SH-SY5Y (cell line): ENCODE measurements at regions not wholly inside any gene's neighbourhood (a gene's known extent, or its start where the extent isn't known, plus 50 kb on each side); places are given as distances from the start of the nearest gene placed in this dataset.

Experiments used
- GATA2 ChIP-seq: IDR thresholded peaks from 2 replicates; pipeline ENCODE4 v1.6.1; 2011; ENCODE audit warnings: mild to moderate bottlenecking, low read depth, low read length
- GATA3 ChIP-seq: IDR thresholded peaks from 2 replicates; pipeline ENCODE4 v1.6.1; 2011; ENCODE audit warnings: low read depth, mild to moderate bottlenecking, low read length, moderate library complexity

DNA sequence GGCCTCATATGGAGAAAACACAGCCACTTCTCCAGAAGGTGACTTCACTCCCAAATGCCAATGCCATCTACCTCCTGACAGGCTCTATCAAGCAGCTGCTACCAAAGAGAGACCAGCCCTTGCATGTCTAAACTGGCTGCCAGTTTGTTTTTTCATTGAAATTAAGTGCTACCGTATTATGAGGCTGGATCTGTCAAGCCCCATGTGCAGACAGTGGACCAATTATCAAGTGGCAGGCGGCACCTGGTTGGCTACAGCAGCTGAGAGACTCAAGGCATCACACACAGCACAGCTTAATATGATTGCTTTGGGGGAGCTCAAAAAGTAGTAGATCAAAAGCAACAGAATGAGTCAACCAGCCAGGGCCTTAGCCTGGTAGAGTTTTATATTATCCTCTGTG is 1293.0 kb upstream of the TENM4 start:
- TF ChIP-seq GATA3 (no peak), GATA2 (no peak)

DNA sequence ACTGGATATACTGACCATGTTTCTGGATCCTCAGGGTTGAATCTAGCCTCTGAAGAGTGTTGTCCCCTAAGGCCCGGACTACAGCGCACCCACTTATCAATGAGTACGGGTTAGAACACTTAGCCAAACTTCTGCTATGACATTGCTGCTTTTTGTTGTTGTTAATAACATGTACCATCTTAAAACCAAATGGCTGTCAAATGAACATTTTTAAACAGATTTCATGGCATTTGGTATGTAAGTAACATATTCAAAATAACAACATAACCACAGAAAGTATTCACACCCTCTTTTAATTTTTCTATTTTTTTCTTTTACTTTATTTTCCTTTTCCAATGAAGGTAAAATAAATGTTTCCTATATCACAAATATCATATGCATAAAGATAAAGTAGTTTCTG is 1292.5 kb upstream of the TENM4 start:
- TF ChIP-seq GATA3 (no peak), GATA2 (no peak)

DNA sequence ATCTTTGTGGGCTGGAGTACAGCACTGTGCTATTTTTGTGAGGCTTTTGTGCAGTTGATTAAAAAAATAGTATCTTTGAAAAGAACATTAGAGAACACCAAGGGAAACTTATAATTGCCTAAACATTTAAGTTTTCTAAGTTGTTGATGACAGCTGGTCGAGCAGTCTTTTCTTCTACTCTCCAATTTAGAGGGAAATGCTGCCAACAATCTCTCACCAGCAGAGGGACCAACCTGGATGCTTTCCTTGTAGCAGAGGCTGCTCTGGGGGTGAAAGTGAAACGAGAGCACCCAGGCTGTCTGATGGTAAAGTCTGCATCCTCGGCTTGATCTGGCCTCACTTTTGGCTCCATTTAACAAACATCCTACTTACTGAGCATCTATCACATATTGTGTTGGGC is 1286.5 kb upstream of the TENM4 start:
- no peak for TF ChIP-seq GATA2
- TF ChIP-seq GATA3 = no peak

DNA sequence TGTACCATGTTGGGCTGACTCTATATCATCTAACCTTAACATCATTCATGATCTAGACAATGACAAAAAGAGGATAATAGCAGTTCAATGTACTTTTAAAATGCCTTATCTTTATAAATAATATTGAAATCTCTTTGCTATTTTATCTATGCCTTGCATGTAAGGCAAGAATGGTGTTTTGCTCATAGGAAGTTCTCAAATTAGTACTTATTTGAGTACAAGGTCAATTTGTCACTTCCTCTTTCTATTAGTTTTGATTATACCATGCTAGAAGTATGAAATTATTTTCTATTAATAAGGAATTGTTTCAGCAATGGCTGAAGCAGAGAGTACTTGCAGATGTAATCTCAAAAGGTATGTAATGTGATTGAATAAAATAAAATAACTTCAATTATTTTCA is 1285.4 kb upstream of the TENM4 start:
- TF ChIP-seq GATA2 (no peak), GATA3 (no peak)

DNA sequence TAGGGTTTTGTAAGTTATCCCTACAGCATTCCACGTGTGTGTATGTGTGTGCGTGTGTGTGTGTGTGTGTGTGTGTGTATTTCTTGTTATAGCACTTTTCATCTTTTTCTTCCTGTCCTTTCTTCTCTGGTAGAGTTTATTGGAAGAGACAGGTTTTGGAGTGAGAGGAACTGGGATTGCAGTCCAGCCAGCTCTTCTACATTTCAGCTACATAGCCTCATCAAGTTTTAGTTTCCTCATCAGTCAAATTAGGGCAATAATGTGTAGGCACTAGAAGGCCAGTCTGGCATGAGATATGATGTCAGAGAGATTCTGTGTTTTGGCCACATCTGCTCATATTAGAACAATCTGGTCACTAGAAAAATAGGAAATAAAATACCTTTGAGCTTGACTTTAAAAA is 1283.5 kb upstream of the TENM4 start:
- TF ChIP-seq GATA2 (no peak), GATA3 (no peak)

DNA sequence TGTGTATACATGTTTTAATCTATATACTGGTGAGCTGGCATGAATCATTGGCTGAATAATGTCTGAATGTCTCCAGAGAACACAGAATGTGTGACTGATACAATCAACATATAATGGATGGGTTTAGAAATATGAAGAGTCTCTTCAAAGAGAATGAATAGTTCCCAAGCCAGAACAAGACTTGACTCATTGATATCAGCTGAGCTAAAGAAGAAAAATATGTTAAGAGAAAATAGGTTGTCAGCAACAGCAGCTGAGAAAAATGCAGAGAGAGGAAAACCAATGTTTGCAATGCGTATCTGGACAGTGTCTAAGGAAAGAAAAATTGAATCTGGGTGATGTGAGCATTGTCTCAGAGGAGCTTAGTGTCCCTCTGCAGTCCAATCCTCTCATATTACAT is 1281.8 kb upstream of the TENM4 start:
- TF ChIP-seq GATA3 = no peak
- no peak for TF ChIP-seq GATA2

DNA sequence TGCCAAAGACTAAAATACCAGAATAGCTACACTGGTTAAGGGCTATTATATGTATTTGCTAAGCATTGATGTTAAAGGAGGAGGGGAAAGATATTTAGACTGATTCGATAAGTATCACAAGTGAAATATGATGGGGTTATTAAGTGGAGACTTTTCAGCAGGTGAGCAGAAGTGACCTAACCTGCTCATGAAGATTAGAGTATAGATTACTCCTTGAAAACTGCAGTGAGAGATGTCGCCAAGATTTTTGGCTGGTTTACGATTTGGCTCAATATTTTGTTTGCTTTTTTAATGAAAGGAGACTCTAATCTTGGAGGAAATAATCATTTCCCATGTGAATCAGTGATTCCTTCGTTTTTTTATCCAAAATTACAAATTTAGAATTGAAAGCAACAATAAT is 1279.5 kb upstream of the TENM4 start:
- TF ChIP-seq GATA2 (no peak), GATA3 (no peak)

DNA sequence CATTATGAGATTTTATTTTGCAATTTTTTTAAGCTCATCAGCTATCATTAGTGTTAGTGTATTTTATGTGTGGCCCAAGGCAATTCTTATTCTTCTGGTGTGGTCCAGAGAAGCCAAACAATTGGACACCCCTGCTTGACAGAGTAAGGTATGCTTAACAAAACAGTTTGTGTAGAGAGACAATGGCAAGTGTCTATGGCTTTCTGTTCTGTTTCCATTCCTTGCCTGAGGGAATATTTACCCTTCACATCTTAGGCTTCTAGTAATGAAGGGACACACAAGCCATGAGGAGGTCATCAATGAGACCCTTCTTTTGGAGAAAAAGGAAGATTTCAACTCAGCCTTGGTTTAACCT is 1278.4 kb upstream of the TENM4 start:
- TF ChIP-seq GATA3 (no peak), GATA2 (no peak)

DNA sequence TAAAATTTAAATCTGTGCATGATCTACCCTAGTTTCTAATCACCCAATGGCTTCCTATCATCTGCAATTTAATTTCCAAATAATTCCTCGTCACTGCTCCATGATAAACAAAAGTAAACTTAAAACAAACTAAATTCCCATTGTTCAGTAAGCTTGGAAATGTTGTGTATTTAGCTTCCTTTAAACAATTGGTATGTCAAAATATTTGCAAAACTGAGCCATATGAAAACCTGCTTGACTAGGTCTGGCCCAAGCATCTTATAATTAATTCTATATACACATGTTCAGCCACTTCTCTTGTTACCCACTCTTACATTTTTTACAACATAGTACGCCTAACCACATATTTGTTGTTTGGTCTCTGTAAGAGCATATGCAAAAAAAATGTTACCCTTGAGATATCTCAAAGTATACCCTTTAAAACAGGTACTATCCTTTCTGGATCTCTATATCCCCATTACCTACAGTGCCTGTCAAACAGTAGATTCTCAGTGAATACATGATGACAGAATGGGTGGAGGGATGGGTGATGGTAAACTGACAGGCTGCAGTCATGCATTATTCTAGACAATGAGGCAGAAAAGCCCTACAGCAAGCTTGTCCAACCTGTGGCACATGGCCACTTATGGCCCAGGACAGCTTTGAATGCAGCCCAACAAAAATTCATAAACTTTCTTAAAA is 1277.9 kb upstream of the TENM4 start:
- TF ChIP-seq GATA2 (no peak), GATA3 (no peak)

DNA sequence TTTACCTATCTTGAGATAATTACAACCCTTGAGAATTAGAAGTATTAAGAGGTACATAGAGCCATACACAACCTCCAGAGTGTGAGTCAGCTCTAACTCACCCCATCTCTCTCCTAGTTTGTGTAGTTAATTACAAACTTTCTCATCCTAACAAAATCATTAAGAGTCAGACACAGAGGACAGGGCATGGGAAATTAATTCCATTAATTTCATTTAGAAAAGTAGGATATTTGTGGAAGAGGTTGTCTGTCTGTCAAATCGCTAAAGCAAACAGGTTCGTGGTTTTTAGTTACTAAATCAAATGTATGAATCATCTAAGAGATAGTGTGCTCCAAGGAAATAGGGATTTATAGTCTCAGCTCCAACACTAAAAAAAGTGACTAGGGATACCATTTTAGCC is 1261.4 kb upstream of the TENM4 start:
- TF ChIP-seq GATA2 (no peak), GATA3 (no peak)

DNA sequence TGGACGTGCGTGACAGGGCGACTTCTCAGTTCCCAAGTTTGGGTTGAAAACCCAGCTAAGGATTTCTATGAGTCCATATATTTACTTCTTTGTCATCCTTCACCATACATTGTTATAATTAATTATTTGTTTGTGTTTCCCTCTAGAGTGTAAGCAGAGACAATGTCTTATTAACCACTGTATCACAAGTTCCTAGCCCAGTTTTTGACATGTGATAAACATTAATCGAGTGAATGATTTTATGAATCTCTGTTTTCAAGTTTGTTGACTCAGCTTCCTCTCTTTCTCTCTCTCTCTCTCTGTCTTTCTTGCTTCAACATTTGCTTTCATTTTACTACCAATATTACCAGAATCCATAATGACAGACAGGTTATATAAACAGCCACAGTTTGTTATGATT is 1259.6 kb upstream of the TENM4 start:
- no peak for TF ChIP-seq GATA3
- no peak for TF ChIP-seq GATA2

DNA sequence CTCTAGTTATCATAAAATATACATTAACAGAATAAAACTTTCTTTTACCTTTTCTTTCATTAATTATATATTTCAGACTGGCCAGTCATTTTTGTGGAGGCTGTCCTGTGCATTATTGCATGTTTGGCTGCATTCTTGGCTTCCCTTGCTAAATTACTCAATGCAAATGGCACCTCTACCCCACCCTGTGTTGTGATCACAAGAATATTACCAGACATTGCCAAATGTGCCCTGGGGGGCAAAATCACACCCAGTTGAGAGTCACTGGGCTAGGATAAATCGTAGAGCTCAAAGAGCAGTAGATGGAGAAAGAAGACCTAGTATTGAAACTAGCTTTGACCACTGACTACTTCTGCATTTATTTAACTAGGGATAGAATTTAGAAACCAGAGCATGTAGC is 1257.8 kb upstream of the TENM4 start:
- TF ChIP-seq GATA3 (no peak), GATA2 (no peak)

DNA sequence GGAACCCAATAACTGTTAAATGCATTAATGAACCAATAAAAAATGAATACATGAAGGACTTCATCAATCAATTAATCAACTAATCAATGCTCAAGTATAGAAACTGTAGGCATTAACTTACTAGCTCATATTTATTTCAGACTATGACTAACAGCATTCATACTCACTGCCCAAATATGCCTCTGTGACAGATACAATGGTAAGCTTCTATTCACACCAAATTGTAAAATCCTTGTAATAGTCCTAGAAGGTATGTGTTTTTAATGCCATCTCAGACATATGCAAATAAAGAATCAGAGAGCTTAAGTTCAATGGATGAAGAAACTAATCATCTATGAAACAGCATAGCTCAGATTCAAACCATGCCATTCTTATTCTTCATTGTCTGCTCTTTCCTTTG is 1253.6 kb upstream of the TENM4 start:
- no peak for TF ChIP-seq GATA2
- no peak for TF ChIP-seq GATA3

DNA sequence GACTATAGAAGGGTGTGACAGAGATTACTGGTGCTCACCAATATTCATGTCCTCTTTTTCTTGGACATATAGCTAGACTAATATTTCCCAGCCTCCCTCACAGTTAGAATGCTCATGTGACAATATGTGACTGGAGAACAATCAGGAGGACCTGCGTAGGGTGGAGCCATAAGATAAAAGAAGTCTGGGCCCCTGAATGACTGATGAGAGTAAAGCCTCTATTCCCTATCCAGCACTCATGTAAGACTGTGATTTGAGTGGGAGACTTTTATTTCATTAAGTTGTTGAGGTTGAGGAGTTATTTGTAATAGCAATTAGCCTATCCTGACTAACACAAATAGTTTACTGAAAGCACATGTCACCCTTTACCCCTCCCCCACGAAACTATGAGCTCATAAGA is 1247.1 kb upstream of the TENM4 start:
- no peak for TF ChIP-seq GATA2
- no peak for TF ChIP-seq GATA3

DNA sequence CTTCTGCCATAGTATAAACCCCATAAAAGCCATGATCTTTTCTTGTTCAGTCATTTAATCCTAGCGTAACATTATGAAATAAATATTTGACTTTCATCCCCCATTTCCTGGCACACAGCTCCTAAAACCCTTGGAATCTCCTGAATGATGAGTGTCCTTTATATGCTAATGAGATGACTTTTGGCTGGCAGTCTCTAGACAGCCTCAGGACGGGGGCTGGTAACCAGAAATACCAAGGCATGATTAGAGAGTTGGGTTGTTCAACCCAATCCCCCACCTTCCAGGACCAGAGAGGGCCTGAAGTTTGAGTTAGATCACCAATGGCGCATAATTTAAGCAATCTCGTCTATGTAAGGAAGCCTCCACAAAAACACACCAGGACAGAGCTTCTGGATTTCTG is 1246.1 kb upstream of the TENM4 start:
- TF ChIP-seq GATA3 = no peak
- TF ChIP-seq GATA2 = no peak

DNA sequence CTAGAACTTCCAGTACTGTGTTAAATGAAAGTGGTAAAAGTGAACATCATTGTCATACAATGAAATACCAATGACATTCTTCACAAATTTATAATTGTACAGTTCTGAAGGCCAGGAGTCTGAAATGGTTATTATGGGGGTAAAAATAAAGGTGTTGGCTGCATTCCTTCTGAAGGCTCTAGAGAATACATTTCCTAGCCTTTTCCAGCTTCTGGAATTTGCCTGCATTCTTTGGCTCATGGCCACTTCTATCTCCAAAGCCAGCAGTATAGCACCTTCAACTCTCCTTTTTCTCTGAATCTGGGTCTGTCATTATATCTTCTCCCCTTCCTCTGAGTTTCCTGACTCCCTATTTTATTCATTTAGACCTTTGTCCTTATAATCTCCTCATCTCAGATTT is 1232.7 kb upstream of the TENM4 start:
- TF ChIP-seq GATA3 (no peak), GATA2 (no peak)

DNA sequence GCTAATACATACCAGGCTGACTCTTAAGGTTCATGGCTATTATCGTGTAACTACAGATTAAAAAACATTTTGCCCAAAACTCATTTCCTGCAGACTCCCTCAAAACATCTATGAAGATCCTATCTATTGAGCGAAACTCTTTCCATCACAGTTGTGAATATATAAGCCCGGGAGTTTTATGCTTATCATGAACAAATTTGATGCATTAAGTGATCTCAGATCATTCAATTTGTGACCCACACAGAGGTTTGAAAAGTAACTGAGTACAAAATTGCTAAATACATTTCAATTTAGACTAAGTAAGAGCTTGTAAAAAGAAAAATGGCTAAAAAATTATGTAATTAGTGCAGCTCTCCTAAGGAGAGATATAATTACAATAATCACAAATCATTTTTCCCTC is 1228.8 kb upstream of the TENM4 start:
- peak; percentile 88 for TF ChIP-seq GATA3
- peak; percentile 33; the same call in 1 of the 2 replicates for TF ChIP-seq GATA2
